CD4-positive, alpha-beta T cell treated with Interleukin-12 subunit alpha and Interleukin-12 subunit beta, for 1 hour (primary cell): ENCODE measurements at regions not wholly inside any gene's neighbourhood (a gene's known extent, or its start where the extent isn't known, plus 50 kb on each side); places are given as distances from the start of the nearest gene placed in this dataset.
"Not testable (repeated sequence)": the region's sequence is repeated elsewhere in the genome, so short reads cannot be mapped to it uniquely, and the experiment has no call there.

Source experiments
- DNase-seq: peaks from one replicate; pipeline ENCODE4 v3.0.0-alpha.2; 2020

GRCh38 chr22:27300536-27301285 lies 500.8 kb downstream of the MN1 start:
- no peak for DNase-seq

- DNase-seq, result no peak
These were observed 499.1 kb downstream of the MN1 start for GRCh38 chr22:27302501-27302900.

GRCh38 chr22:27303718-27304117 lies 497.8 kb downstream of the MN1 start:
- DNase-seq, result no peak

- DNase-seq, result no peak
These were observed 494.8 kb downstream of the MN1 start for GRCh38 chr22:27306771-27307170.

- DNase-seq, result no peak
These were observed 493.9 kb downstream of the MN1 start for GRCh38 chr22:27307545-27308247.

- DNase-seq, result no peak
These were observed 493.0 kb downstream of the MN1 start for GRCh38 chr22:27308513-27308912.

- no peak for DNase-seq
These were observed 491.9 kb downstream of the MN1 start for GRCh38 chr22:27309697-27310096.

- no peak for DNase-seq
These were observed 490.4 kb downstream of the MN1 start for GRCh38 chr22:27310966-27311697.

GRCh38 chr22:27311698-27312550 lies 489.6 kb downstream of the MN1 start:
- no peak for DNase-seq

- no peak for DNase-seq
These were observed 489.0 kb downstream of the MN1 start for GRCh38 chr22:27312565-27312964.

GRCh38 chr22:27312966-27313855 lies 488.3 kb downstream of the MN1 start:
- no peak for DNase-seq

GRCh38 chr22:27314276-27314807 lies 487.2 kb downstream of the MN1 start:
- no peak for DNase-seq

GRCh38 chr22:27315833-27316232 lies 485.7 kb downstream of the MN1 start:
- DNase-seq, result no peak

- DNase-seq, result no peak
These were observed 484.5 kb downstream of the MN1 start for GRCh38 chr22:27317096-27317495.

- no peak for DNase-seq
These were observed 483.6 kb downstream of the MN1 start for GRCh38 chr22:27317971-27318428.

GRCh38 chr22:27318516-27318915 lies 483.0 kb downstream of the MN1 start:
- DNase-seq, result no peak

GRCh38 chr22:27323661-27324060 lies 477.9 kb downstream of the MN1 start:
- DNase-seq, result no peak

GRCh38 chr22:27324908-27325307 lies 476.6 kb downstream of the MN1 start:
- not testable (repeated sequence) for DNase-seq

- no peak for DNase-seq
These were observed 474.1 kb downstream of the MN1 start for GRCh38 chr22:27327497-27327896.

GRCh38 chr22:27327981-27328721 lies 473.4 kb downstream of the MN1 start:
- DNase-seq, result no peak
